ENCODE measurements at regions not wholly inside any gene's neighbourhood (a gene's known extent, or its start where the extent isn't known, plus 50 kb on each side); places are given as distances from the start of the nearest gene placed in this dataset.
"Not testable (repeated sequence)": the region's sequence is repeated elsewhere in the genome, so short reads cannot be mapped to it uniquely, and the experiment has no call there.

DNA sequence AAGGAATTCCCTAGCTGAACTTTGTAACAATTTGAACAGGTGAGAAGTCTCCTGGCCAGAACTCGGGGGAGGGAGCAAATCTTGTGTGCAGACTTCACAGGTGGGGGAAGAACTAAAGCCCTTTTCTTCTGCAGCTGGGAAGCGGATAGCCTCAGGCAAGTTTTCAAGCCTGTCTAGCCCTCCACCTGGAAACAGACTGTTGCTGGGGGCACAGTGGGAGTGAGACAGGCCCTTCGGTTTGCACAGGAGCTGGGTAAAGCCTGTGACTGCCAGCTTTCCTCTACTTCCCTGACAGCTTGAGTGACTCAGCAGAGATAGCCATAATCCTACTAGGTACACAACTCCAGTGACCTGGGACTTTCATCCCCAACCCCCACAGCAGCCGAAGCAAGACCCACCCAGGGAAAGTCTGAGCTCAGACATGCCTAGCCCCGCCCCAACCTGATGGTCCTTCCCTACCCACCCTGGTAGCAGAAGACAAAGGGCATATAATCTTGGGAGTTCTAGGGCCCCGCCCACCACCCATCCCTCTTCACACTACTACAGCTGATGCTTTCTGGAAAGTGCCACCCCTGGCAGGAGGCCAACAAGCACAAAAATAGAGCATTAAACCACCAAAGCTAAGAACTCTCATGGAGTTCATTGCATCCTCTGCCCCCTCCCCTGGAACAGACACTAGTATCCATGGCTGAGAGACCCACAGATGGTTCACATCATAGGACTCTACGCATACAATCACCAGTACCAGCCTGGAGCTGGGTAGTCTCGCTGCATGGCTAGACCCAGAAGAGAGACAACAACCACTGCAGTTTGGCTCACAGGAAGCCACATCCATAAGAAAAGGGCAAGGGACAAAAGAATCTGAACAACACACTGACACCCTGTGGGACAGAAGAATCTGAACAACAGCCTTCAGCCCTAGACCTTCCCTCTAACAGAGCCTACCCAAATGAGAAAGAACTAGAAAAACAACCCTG is 479.0 kb downstream of the RAP2B start:
- Histone ChIP-seq H3K79me2 (ENCODE audit: insufficient read depth, low read length) (no peaks in the 10 kb centered on the region), H3K4me3 (ENCODE audit: low read depth in 1 of 2, low read length in 2 of 2) (no peak overlapping the region), H3K27me3 (ENCODE audit: insufficient read depth, low read length, poor library complexity) (no peaks in the 10 kb centered on the region), H3K9me3 (ENCODE audit: insufficient read depth, low read length, severe bottlenecking) (no peaks in the 10 kb centered on the region), H3K36me3 (ENCODE audit: insufficient read depth, low read length) (no peaks in the 10 kb centered on the region), H4K20me1 (ENCODE audit: insufficient read depth, low read length) (no peaks in the 10 kb centered on the region), H3K4me1 (ENCODE audit: insufficient read depth, low read length) (no peaks in the 10 kb centered on the region), H3K27ac (ENCODE audit: low read length) (no peak overlapping the region), H2AFZ (ENCODE audit: low read depth, low read length) (no peak overlapping the region), H3K9ac (ENCODE audit: low read depth, low read length) (no peak overlapping the region), H3K4me2 (ENCODE audit: insufficient read depth, low read length) (no peak overlapping the region)
- ATAC-seq (ENCODE audit: insufficient read depth, low read depth) = no peak
- no peak for DNase-seq
- TF ChIP-seq, protein P1, sequence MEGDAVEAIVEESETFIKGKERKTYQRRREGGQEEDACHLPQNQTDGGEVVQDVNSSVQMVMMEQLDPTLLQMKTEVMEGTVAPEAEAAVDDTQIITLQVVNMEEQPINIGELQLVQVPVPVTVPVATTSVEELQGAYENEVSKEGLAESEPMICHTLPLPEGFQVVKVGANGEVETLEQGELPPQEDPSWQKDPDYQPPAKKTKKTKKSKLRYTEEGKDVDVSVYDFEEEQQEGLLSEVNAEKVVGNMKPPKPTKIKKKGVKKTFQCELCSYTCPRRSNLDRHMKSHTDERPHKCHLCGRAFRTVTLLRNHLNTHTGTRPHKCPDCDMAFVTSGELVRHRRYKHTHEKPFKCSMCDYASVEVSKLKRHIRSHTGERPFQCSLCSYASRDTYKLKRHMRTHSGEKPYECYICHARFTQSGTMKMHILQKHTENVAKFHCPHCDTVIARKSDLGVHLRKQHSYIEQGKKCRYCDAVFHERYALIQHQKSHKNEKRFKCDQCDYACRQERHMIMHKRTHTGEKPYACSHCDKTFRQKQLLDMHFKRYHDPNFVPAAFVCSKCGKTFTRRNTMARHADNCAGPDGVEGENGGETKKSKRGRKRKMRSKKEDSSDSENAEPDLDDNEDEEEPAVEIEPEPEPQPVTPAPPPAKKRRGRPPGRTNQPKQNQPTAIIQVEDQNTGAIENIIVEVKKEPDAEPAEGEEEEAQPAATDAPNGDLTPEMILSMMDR (IDR thresholded peaks at IDR 0.05; ENCODE audit: borderline replicate concordance, extremely low read depth, low read length, poor library complexity, severe bottlenecking) = no peak
- TF ChIP-seq EZH2 (IDR thresholded peaks at IDR 0.05; ENCODE audit: borderline replicate concordance, low read depth, low read length, severe bottlenecking) = no peak

GRCh38 chr3:153642576-153642975 is 478.6 kb upstream of the ARHGEF26 start:
- not testable (repeated sequence) for H3K9ac ChIP-seq (ENCODE audit: low read depth, low read length); H3K4me1 ChIP-seq (ENCODE audit: insufficient read depth, low read length); H2AFZ ChIP-seq (ENCODE audit: low read depth, low read length); H3K79me2 ChIP-seq (ENCODE audit: insufficient read depth, low read length); H3K4me2 ChIP-seq (ENCODE audit: insufficient read depth, low read length); DNase-seq; H3K27me3 ChIP-seq (ENCODE audit: insufficient read depth, low read length, poor library complexity); H3K27ac ChIP-seq (ENCODE audit: low read length); H4K20me1 ChIP-seq (ENCODE audit: insufficient read depth, low read length); H3K4me3 ChIP-seq (ENCODE audit: low read depth in 1 of 2, low read length in 2 of 2); ATAC-seq (ENCODE audit: insufficient read depth, low read depth); H3K36me3 ChIP-seq (ENCODE audit: insufficient read depth, low read length); H3K9me3 ChIP-seq (ENCODE audit: insufficient read depth, low read length, severe bottlenecking)

DNA sequence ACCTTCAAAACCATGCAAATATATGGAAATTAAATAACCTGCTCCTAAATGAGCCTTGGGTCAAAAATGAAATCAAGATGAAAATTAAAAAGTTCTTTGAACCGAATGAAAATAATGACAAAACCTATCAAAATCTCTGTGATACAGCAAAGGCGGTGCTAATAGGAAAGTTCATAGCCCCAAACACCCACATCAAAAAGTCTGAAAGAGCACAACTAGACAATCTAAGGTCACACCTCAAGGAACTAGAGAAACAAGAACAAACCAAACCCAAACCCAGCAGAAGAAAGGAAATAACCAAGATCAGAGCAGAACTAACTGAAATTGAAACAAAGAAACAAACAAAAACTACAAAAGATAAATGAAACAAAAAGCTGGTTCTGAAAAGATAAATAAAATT is 477.7 kb upstream of the ARHGEF26 start:
- ATAC-seq (ENCODE audit: insufficient read depth, low read depth); H4K20me1 ChIP-seq (ENCODE audit: insufficient read depth, low read length); H2AFZ ChIP-seq (ENCODE audit: low read depth, low read length); H3K27me3 ChIP-seq (ENCODE audit: insufficient read depth, low read length, poor library complexity); H3K4me1 ChIP-seq (ENCODE audit: insufficient read depth, low read length); H3K9ac ChIP-seq (ENCODE audit: low read depth, low read length); H3K9me3 ChIP-seq (ENCODE audit: insufficient read depth, low read length, severe bottlenecking); H3K4me2 ChIP-seq (ENCODE audit: insufficient read depth, low read length); H3K4me3 ChIP-seq (ENCODE audit: low read depth in 1 of 2, low read length in 2 of 2); H3K27ac ChIP-seq (ENCODE audit: low read length); H3K36me3 ChIP-seq (ENCODE audit: insufficient read depth, low read length); DNase-seq; H3K79me2 ChIP-seq (ENCODE audit: insufficient read depth, low read length): not testable (repeated sequence)

DNA sequence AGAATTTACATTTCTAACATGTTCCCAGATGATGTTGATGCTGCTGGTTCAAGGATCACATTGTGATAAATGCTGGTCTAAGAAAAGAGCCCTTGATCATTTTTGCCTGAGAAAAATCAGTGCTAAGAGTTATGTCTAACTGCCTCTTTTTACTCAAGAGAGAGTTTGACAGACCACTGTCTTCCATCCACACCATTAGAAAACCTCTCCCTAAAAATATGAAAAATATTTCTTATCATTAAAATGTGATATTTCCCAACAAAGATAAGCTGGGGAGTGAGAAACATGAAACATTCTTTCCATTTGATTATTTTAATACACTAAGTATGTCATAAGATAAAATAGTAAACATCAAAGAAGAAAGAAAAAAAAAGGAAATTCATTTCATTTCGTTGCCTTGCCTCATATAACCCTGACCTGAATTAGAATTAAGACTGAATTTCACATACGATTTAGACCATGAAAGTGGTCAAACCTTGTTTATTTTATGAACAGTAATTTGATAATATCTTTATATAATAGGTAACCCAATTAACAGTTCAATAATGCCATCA is 471.8 kb upstream of the ARHGEF26 start:
- Histone ChIP-seq H3K4me3 (ENCODE audit: low read depth in 1 of 2, low read length in 2 of 2) (no peak overlapping the region), H4K20me1 (ENCODE audit: insufficient read depth, low read length) (no peaks in the 10 kb centered on the region), H3K9ac (ENCODE audit: low read depth, low read length) (no peak overlapping the region), H2AFZ (ENCODE audit: low read depth, low read length) (no peak overlapping the region), H3K79me2 (ENCODE audit: insufficient read depth, low read length) (no peaks in the 10 kb centered on the region), H3K27ac (ENCODE audit: low read length) (no peak overlapping the region), H3K9me3 (ENCODE audit: insufficient read depth, low read length, severe bottlenecking) (no peaks in the 10 kb centered on the region), H3K36me3 (ENCODE audit: insufficient read depth, low read length) (no peaks in the 10 kb centered on the region), H3K4me1 (ENCODE audit: insufficient read depth, low read length) (no peaks in the 10 kb centered on the region), H3K27me3 (ENCODE audit: insufficient read depth, low read length, poor library complexity) (no peaks in the 10 kb centered on the region), H3K4me2 (ENCODE audit: insufficient read depth, low read length) (no peak overlapping the region)
- no peak for TF ChIP-seq EZH2 (IDR thresholded peaks at IDR 0.05; ENCODE audit: borderline replicate concordance, low read depth, low read length, severe bottlenecking)
- TF ChIP-seq, protein P1 (IDR thresholded peaks at IDR 0.05; ENCODE audit: borderline replicate concordance, extremely low read depth, low read length, poor library complexity, severe bottlenecking) = no peak
- DNase-seq = no peak
- ATAC-seq (ENCODE audit: insufficient read depth, low read depth) = no peak
